Astrocyte (in vitro differentiated cells and primary cell): ENCODE measurements at regions not wholly inside any gene's neighbourhood (a gene's known extent, or its start where the extent isn't known, plus 50 kb on each side); places are given as distances from the start of the nearest gene placed in this dataset.

ENCODE experiments used
- DNase-seq: peaks from one replicate; pipeline ENCODE4 v3.0.0-alpha.2; 2010; ENCODE audit warnings: low read depth
- FAIRE-seq: peaks from 2 replicates; lab custom pipeline; 2011; peaks lifted over from hg19 to GRCh38; lab: Jason Lieb, UNC
- H2AFZ ChIP-seq: 2 replicates; pipeline ENCODE4 v1.6.0; 2012; ENCODE audit warnings: low read depth, low read length, inconsistent platforms
- H3K27ac ChIP-seq: 2 replicates; pipeline ENCODE4 v1.5.1; 2011; ENCODE audit warnings: low read depth, low read length, inconsistent platforms
- H3K27me3 ChIP-seq: 2 replicates; pipeline ENCODE4 v1.6.0; 2011; ENCODE audit warnings: low read length, inconsistent platforms; ENCODE audit not compliant: insufficient read depth
- H3K36me3 ChIP-seq: 2 replicates; pipeline ENCODE4 v1.5.1; 2011; ENCODE audit warnings: low read length, inconsistent platforms; ENCODE audit not compliant: insufficient read depth
- H3K4me1 ChIP-seq: 2 replicates; pipeline ENCODE4 v1.5.1; 2011; ENCODE audit warnings: low read length, inconsistent platforms; ENCODE audit not compliant: insufficient read depth
- H3K4me2 ChIP-seq: 2 replicates; pipeline ENCODE4 v1.6.0; 2012; ENCODE audit warnings: low read length, inconsistent platforms
- H3K4me3 ChIP-seq: 2 replicates; pipeline ENCODE4 v1.5.1; 2011; ENCODE audit warnings: low read depth, mild to moderate bottlenecking, low read length, inconsistent platforms; ENCODE audit not compliant: insufficient read depth
- H3K79me2 ChIP-seq: 2 replicates; pipeline ENCODE4 v1.6.0; 2012; ENCODE audit warnings: mild to moderate bottlenecking, low read length, inconsistent platforms; ENCODE audit not compliant: insufficient read depth
- H3K9ac ChIP-seq: 2 replicates; pipeline ENCODE4 v1.6.0; 2012; ENCODE audit warnings: mild to moderate bottlenecking, low read length, inconsistent platforms
- H3K9me3 ChIP-seq: 2 replicates; pipeline ENCODE4 v1.5.1; 2012; ENCODE audit warnings: low read depth, mild to moderate bottlenecking, low read length, inconsistent platforms; ENCODE audit not compliant: insufficient read depth
- H4K20me1 ChIP-seq: 2 replicates; pipeline ENCODE4 v1.6.0; 2012; ENCODE audit warnings: low read length, inconsistent platforms; ENCODE audit not compliant: insufficient read depth
- H3K27ac Mint-ChIP-seq: one replicate; pipeline ENCODE4 v1.8.0; 2021; ENCODE audit warnings: mild to moderate bottlenecking, mixed read lengths; ENCODE audit not compliant: unreplicated experiment
- H3K27me3 Mint-ChIP-seq: one replicate; pipeline ENCODE4 v1.8.0; 2021; ENCODE audit warnings: low read depth, mixed read lengths; ENCODE audit not compliant: unreplicated experiment
- H3K36me3 Mint-ChIP-seq: one replicate; pipeline ENCODE4 v1.8.0; 2021; ENCODE audit warnings: low read depth, mixed read lengths; ENCODE audit not compliant: unreplicated experiment
- H3K4me1 Mint-ChIP-seq: one replicate; pipeline ENCODE4 v1.8.0; 2021; ENCODE audit warnings: low read depth, mixed read lengths; ENCODE audit not compliant: unreplicated experiment
- H3K4me3 Mint-ChIP-seq: one replicate; pipeline ENCODE4 v1.8.0; 2021; ENCODE audit warnings: mild to moderate bottlenecking, moderate library complexity, mixed read lengths; ENCODE audit not compliant: unreplicated experiment
- H3K9me3 Mint-ChIP-seq: one replicate; pipeline ENCODE4 v1.8.0; 2021; ENCODE audit warnings: mild to moderate bottlenecking, mixed read lengths; ENCODE audit not compliant: unreplicated experiment
- CTCF ChIP-seq: IDR thresholded peaks from 2 replicates; pipeline ENCODE4 v1.5.1; 2011; ENCODE audit warnings: low read depth, mild to moderate bottlenecking, inconsistent platforms, low read length, moderate library complexity; ENCODE audit not compliant: insufficient read depth
- EZH2 ChIP-seq: IDR thresholded peaks from 2 replicates; pipeline ENCODE4 v1.6.1; 2012; ENCODE audit warnings: mild to moderate bottlenecking, low read length, inconsistent platforms; ENCODE audit not compliant: insufficient read depth

- no peaks in the 10 kb centered on the region for H3K36me3 Mint-ChIP-seq
- FAIRE-seq, result no peak
- TF ChIP-seq EZH2, result no peak
- TF ChIP-seq CTCF, result no peak
- Histone ChIP-seq H3K4me3 (no peak overlapping the region), H3K4me1 (no peaks in the 10 kb centered on the region), H3K4me2 (no peak overlapping the region), H2AFZ (no peak overlapping the region), H3K27ac (no peak overlapping the region), H4K20me1 (no peaks in the 10 kb centered on the region), H3K36me3 (no peaks in the 10 kb centered on the region), H3K9ac (no peak overlapping the region), H3K79me2 (no peaks in the 10 kb centered on the region), H3K27me3 (no peaks in the 10 kb centered on the region), H3K9me3 (no peaks in the 10 kb centered on the region)
- peaks cover 13% of the 10 kb centered on the region for H3K27me3 Mint-ChIP-seq
- H3K4me3 Mint-ChIP-seq, result no peak overlapping the region
- peaks cover 6% of the 10 kb centered on the region for H3K9me3 Mint-ChIP-seq
- no peak for DNase-seq
- no peaks in the 10 kb centered on the region for H3K4me1 Mint-ChIP-seq
- no peak overlapping the region for H3K27ac Mint-ChIP-seq
Observed at GRCh38 chr2:126536605-126537200, 119.3 kb upstream of the GYPC start.

GRCh38 chr2:126539101-126539500, 116.9 kb upstream of the GYPC start:
- Histone ChIP-seq H3K79me2 (no peaks in the 10 kb centered on the region), H3K9me3 (no peaks in the 10 kb centered on the region), H3K4me1 (no peaks in the 10 kb centered on the region), H2AFZ (no peak overlapping the region), H3K36me3 (no peaks in the 10 kb centered on the region), H3K27ac (no peak overlapping the region), H4K20me1 (no peaks in the 10 kb centered on the region), H3K9ac (no peak overlapping the region), H3K4me2 (no peak overlapping the region), H3K27me3 (no peaks in the 10 kb centered on the region), H3K4me3 (no peak overlapping the region)
- Mint-ChIP-seq H3K27ac (no peak overlapping the region), H3K9me3 (peaks cover 6% of the 10 kb centered on the region), H3K4me1 (no peaks in the 10 kb centered on the region), H3K27me3 (peaks cover 12% of the 10 kb centered on the region), H3K4me3 (no peak overlapping the region), H3K36me3 (no peaks in the 10 kb centered on the region)
- TF ChIP-seq CTCF, result no peak
- no peak for TF ChIP-seq EZH2
- FAIRE-seq (no peak), DNase-seq (no peak)

GRCh38 chr2:126542247-126542646, 113.7 kb upstream of the GYPC start:
- Mint-ChIP-seq H3K9me3 (peaks cover 2% of the 10 kb centered on the region), H3K4me3 (no peak overlapping the region), H3K36me3 (no peaks in the 10 kb centered on the region), H3K27ac (no peak overlapping the region), H3K27me3 (no peaks in the 10 kb centered on the region), H3K4me1 (no peaks in the 10 kb centered on the region)
- Histone ChIP-seq H3K36me3 (no peaks in the 10 kb centered on the region), H3K27ac (no peak overlapping the region), H4K20me1 (no peaks in the 10 kb centered on the region), H2AFZ (no peak overlapping the region), H3K79me2 (no peaks in the 10 kb centered on the region), H3K4me2 (no peak overlapping the region), H3K9ac (no peak overlapping the region), H3K4me3 (no peak overlapping the region), H3K4me1 (no peaks in the 10 kb centered on the region), H3K27me3 (no peaks in the 10 kb centered on the region), H3K9me3 (no peaks in the 10 kb centered on the region)
- TF ChIP-seq EZH2 (no peak), CTCF (no peak)
- DNase-seq (no peak), FAIRE-seq (no peak)
